ENCODE measurements at regions not wholly inside any gene's neighbourhood (a gene's known extent, or its start where the extent isn't known, plus 50 kb on each side); places are given as distances from the start of the nearest gene placed in this dataset.

- TF ChIP-seq CTCF (conservative IDR thresholded peaks at IDR 0.05; ENCODE audit: low read length) (no peak), EZH2phosphoT487 (IDR thresholded peaks at IDR 0.05; ENCODE audit: borderline replicate concordance) (no peak)
These were observed 54.3 kb upstream of the CAMK2D start for GRCh38 chr4:113815826-113816225.

All from Loucy (cell line).